ENCODE measurements at regions not wholly inside any gene's neighbourhood (a gene's known extent, or its start where the extent isn't known, plus 50 kb on each side); places are given as distances from the start of the nearest gene placed in this dataset.
A peak's percentile ranks its signal among the peaks of the same experiment; 100 is the strongest.

GRCh38 chr17:51374209-51374608 is 113.9 kb downstream of the UTP18 start:
- no peak for TF ChIP-seq CTCF (IDR thresholded peaks at IDR 0.05; ENCODE audit: insufficient read depth, low read length)
- no peak for TF ChIP-seq POLR2AphosphoS5 (IDR thresholded peaks at IDR 0.05; ENCODE audit: low read depth)
- TF ChIP-seq REST (IDR thresholded peaks at IDR 0.05; ENCODE audit: insufficient replicate concordance, low read depth), result peak; percentile 78
- no peak for TF ChIP-seq GABPA (IDR thresholded peaks at IDR 0.05; ENCODE audit: low read depth)
